ENCODE measurements at regions not wholly inside any gene's neighbourhood (a gene's known extent, or its start where the extent isn't known, plus 50 kb on each side); places are given as distances from the start of the nearest gene placed in this dataset.

GRCh38 chr9:81499021-81499454 lies 190.3 kb downstream of the TLE1 start:
- Histone ChIP-seq H3K4me3 (no peak overlapping the region), H3K4me1 (peaks cover 12% of the 10 kb centered on the region), H3K27me3 (no peaks in the 10 kb centered on the region), H3K9me3 (no peaks in the 10 kb centered on the region), H3K36me3 (no peaks in the 10 kb centered on the region), H3K27ac (peak overlapping the region; percentile 63)
- intact Hi-C loops (cut with DNase I) = no loop called here
- TF ChIP-seq POLR2AphosphoS5 (IDR thresholded peaks at IDR 0.05; ENCODE audit: insufficient read depth in 1 of 2, low read depth in 1 of 2) (peak; percentile 41 to 73), POLR2A (IDR thresholded peaks at IDR 0.05) (no peak), CTCF (IDR thresholded peaks at IDR 0.05) (no peak)
- DNase-seq (ENCODE audit: extremely low spot score in 2 of 2) = no peak

GRCh38 chr9:81498576-81498975 lies 190.8 kb downstream of the TLE1 start:
- no peak overlapping the region for H3K4me3 ChIP-seq
- no peaks in the 10 kb centered on the region for H3K9me3 ChIP-seq
- peak overlapping the region; percentile 54 for H3K27ac ChIP-seq
- TF ChIP-seq POLR2AphosphoS5 (IDR thresholded peaks at IDR 0.05; ENCODE audit: insufficient read depth in 1 of 2, low read depth in 1 of 2) (no peak), POLR2A (IDR thresholded peaks at IDR 0.05) (no peak), CTCF (IDR thresholded peaks at IDR 0.05) (no peak)
- no peak for DNase-seq (ENCODE audit: extremely low spot score in 2 of 2)
- intact Hi-C loops (cut with DNase I) = no loop called here
- H3K27me3 ChIP-seq = no peaks in the 10 kb centered on the region
- H3K4me1 ChIP-seq = peaks cover 12% of the 10 kb centered on the region
- no peaks in the 10 kb centered on the region for H3K36me3 ChIP-seq

- Histone ChIP-seq H3K36me3 (no peaks in the 10 kb centered on the region), H3K27ac (no peak overlapping the region), H3K4me1 (peaks cover 12% of the 10 kb centered on the region), H3K9me3 (no peaks in the 10 kb centered on the region), H3K27me3 (no peaks in the 10 kb centered on the region), H3K4me3 (no peak overlapping the region)
- intact Hi-C loops (cut with DNase I) = no loop called here
- DNase-seq (ENCODE audit: extremely low spot score in 2 of 2) = no peak
- TF ChIP-seq CTCF (IDR thresholded peaks at IDR 0.05) = no peak
- TF ChIP-seq POLR2AphosphoS5 (IDR thresholded peaks at IDR 0.05; ENCODE audit: insufficient read depth in 1 of 2, low read depth in 1 of 2) = no peak
- TF ChIP-seq POLR2A (IDR thresholded peaks at IDR 0.05) = no peak
Measured at GRCh38 chr9:81497091-81497490, 192.3 kb downstream of the TLE1 start.

GRCh38 chr9:81492710-81493447 lies 196.5 kb downstream of the TLE1 start:
- no peak overlapping the region for H3K27ac ChIP-seq
- no peaks in the 10 kb centered on the region for H3K4me1 ChIP-seq
- H3K36me3 ChIP-seq = no peaks in the 10 kb centered on the region
- no peak overlapping the region for H3K4me3 ChIP-seq
- no peak for DNase-seq (ENCODE audit: extremely low spot score in 2 of 2)
- no peaks in the 10 kb centered on the region for H3K9me3 ChIP-seq
- TF ChIP-seq CTCF (IDR thresholded peaks at IDR 0.05) = no peak
- TF ChIP-seq POLR2AphosphoS5 (IDR thresholded peaks at IDR 0.05; ENCODE audit: insufficient read depth in 1 of 2, low read depth in 1 of 2) = no peak
- TF ChIP-seq POLR2A (IDR thresholded peaks at IDR 0.05) = no peak
- H3K27me3 ChIP-seq = no peaks in the 10 kb centered on the region
- intact Hi-C loops (cut with DNase I) = no loop called here

- no peaks in the 10 kb centered on the region for H3K9me3 ChIP-seq
- TF ChIP-seq POLR2AphosphoS5 (IDR thresholded peaks at IDR 0.05; ENCODE audit: insufficient read depth in 1 of 2, low read depth in 1 of 2) = no peak
- H3K4me1 ChIP-seq = no peaks in the 10 kb centered on the region
- H3K4me3 ChIP-seq = no peak overlapping the region
- no peaks in the 10 kb centered on the region for H3K36me3 ChIP-seq
- no peak for DNase-seq (ENCODE audit: extremely low spot score in 2 of 2)
- no peak overlapping the region for H3K27ac ChIP-seq
- no peaks in the 10 kb centered on the region for H3K27me3 ChIP-seq
- intact Hi-C loops (cut with DNase I) = no loop called here
Measured at GRCh38 chr9:81490605-81491331, 198.6 kb downstream of the TLE1 start.

All from vagina (tissue), 2 donors.